AG09309 (cell line): ENCODE measurements at regions not wholly inside any gene's neighbourhood (a gene's known extent, or its start where the extent isn't known, plus 50 kb on each side); places are given as distances from the start of the nearest gene placed in this dataset.

ENCODE experiments used
- DNase-seq: peaks from one replicate; pipeline ENCODE4 v3.0.0-alpha.2; 2010; ENCODE audit warnings: low read depth
- H3K4me3 ChIP-seq: 2 replicates; pipeline ENCODE4 v1.5.1; 2011; ENCODE audit warnings: mild to moderate bottlenecking, low read depth, low read length, moderate library complexity; ENCODE audit not compliant: control insufficient read depth
- TF ChIP-seq, protein P1 (sequence below): IDR thresholded peaks from 2 replicates; pipeline ENCODE4 v1.5.1; 2011; ENCODE audit warnings: mild to moderate bottlenecking, low read depth, low read length, inconsistent platforms; ENCODE audit not compliant: insufficient read depth, control insufficient read depth; ENCODE audit errors: missing control alignments

GRCh38 chr11:109981031-109981636 is 112.1 kb upstream of the ZC3H12C start:
- no peak overlapping the region for H3K4me3 ChIP-seq
- no peak for DNase-seq
- TF ChIP-seq, protein P1, sequence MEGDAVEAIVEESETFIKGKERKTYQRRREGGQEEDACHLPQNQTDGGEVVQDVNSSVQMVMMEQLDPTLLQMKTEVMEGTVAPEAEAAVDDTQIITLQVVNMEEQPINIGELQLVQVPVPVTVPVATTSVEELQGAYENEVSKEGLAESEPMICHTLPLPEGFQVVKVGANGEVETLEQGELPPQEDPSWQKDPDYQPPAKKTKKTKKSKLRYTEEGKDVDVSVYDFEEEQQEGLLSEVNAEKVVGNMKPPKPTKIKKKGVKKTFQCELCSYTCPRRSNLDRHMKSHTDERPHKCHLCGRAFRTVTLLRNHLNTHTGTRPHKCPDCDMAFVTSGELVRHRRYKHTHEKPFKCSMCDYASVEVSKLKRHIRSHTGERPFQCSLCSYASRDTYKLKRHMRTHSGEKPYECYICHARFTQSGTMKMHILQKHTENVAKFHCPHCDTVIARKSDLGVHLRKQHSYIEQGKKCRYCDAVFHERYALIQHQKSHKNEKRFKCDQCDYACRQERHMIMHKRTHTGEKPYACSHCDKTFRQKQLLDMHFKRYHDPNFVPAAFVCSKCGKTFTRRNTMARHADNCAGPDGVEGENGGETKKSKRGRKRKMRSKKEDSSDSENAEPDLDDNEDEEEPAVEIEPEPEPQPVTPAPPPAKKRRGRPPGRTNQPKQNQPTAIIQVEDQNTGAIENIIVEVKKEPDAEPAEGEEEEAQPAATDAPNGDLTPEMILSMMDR, result no peak

GRCh38 chr11:109983358-109983757 is 109.8 kb upstream of the ZC3H12C start:
- no peak for DNase-seq

GRCh38 chr11:109984634-109985289 is 108.4 kb upstream of the ZC3H12C start:
- no peak overlapping the region for H3K4me3 ChIP-seq
- no peak for DNase-seq
- TF ChIP-seq, protein P1, result no peak

More at GRCh38 chr11:109983358-109983757, 109.8 kb upstream of the ZC3H12C start:
- TF ChIP-seq, protein P1, result no peak
- H3K4me3 ChIP-seq, result no peak overlapping the region

DNA sequence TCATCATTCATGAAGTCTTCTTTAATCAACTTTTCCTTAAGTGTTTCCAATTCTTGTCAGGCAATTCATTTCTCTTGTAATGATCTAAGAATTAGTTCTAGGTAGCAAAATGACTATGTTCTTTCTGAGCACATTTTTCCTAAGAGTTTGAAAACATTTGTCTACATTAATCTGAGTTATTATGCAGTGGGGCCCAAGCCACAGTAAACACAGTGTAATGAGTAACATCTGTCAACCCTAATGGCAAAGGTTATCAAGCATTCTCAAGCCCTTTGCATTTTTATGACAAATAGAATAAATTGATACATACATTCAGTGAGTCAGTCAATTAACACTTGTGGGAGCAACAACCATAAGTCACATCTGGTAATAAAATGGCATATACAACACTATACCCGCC is 106.7 kb upstream of the ZC3H12C start:
- no peak for DNase-seq
- no peak overlapping the region for H3K4me3 ChIP-seq
- TF ChIP-seq, protein P1, result no peak

- TF ChIP-seq, protein P1, result no peak
- no peak overlapping the region for H3K4me3 ChIP-seq
- DNase-seq, result no peak
Observed at GRCh38 chr11:109991835-109992234, 101.4 kb upstream of the ZC3H12C start.

- no peak overlapping the region for H3K4me3 ChIP-seq
- peak; percentile 67 for DNase-seq
- TF ChIP-seq, protein P1, result no peak
Observed at GRCh38 chr11:109993786-109994185, 99.4 kb upstream of the ZC3H12C start.
